Karpas-422 (cell line): ENCODE measurements at regions not wholly inside any gene's neighbourhood (a gene's known extent, or its start where the extent isn't known, plus 50 kb on each side); places are given as distances from the start of the nearest gene placed in this dataset.

Source experiments
- DNase-seq: peaks from one replicate; pipeline ENCODE4 v3.0.0-alpha.2; 2015
- H2AFZ ChIP-seq: fragments of 200-600 bp; sonication (generic); 2 replicates; pipeline ENCODE4 v1.6.1; 2014; ENCODE audit warnings: antibody characterized with exemption, low read length, mixed read lengths
- H3K27ac ChIP-seq: fragments of 200-600 bp; sonication (generic); 2 replicates; pipeline ENCODE4 v1.5.1; 2014; ENCODE audit warnings: mild to moderate bottlenecking, low read length, moderate library complexity
- H3K27me3 ChIP-seq: fragments of 200-600 bp; sonication (generic); 2 replicates; pipeline ENCODE4 v1.6.1; 2014; ENCODE audit warnings: low read length, mixed read lengths
- H3K36me3 ChIP-seq: fragments of 200-600 bp; sonication (generic); 2 replicates; pipeline ENCODE4 v1.6.1; 2014; ENCODE audit warnings: low read length, mixed read lengths; ENCODE audit not compliant: insufficient read depth
- H3K4me1 ChIP-seq: fragments of 200-600 bp; sonication (generic); 2 replicates; pipeline ENCODE4 v1.6.1; 2014; ENCODE audit warnings: mild to moderate bottlenecking, low read length, mixed read lengths
- H3K4me2 ChIP-seq: fragments of 200-600 bp; sonication (generic); 2 replicates; pipeline ENCODE4 v1.6.1; 2014; ENCODE audit warnings: low read length, low read depth, mild to moderate bottlenecking; ENCODE audit not compliant: poor library complexity, severe bottlenecking
- H3K4me3 ChIP-seq: fragments of 200-600 bp; sonication (generic); 2 replicates; pipeline ENCODE4 v1.5.1; 2014; ENCODE audit warnings: mild to moderate bottlenecking, antibody characterized with exemption, low read length, mixed read lengths
- H3K79me2 ChIP-seq: fragments of 200-600 bp; sonication (generic); 2 replicates; pipeline ENCODE4 v1.6.1; 2014; ENCODE audit warnings: mild to moderate bottlenecking, low read length, mixed read lengths
- H3K9ac ChIP-seq: fragments of 200-600 bp; sonication (generic); 2 replicates; pipeline ENCODE4 v1.6.0; 2014; ENCODE audit warnings: low read length
- H3K9me2 ChIP-seq: fragments of 200-600 bp; sonication (generic), shearing (Covaris generic); replicated peaks from 2 replicates; pipeline ENCODE4 v1.6.0; 2014; ENCODE audit warnings: mild to moderate bottlenecking, low read length, moderate library complexity; ENCODE audit not compliant: insufficient read depth
- H3K9me3 ChIP-seq: fragments of 300-700, 200-600 bp; sonication (generic); 2 replicates; pipeline ENCODE4 v1.6.1; 2014; ENCODE audit warnings: low read length, mixed read lengths
- H4K20me1 ChIP-seq: fragments of 200-600 bp; sonication (generic); 2 replicates; pipeline ENCODE4 v1.6.1; 2014; ENCODE audit warnings: mild to moderate bottlenecking, antibody characterized with exemption, low read length, low read depth; ENCODE audit not compliant: insufficient read depth

- DNase-seq, result no peak
- H3K36me3 ChIP-seq, result no peaks in the 10 kb centered on the region
- no peak overlapping the region for H3K4me2 ChIP-seq
- H3K27me3 ChIP-seq, result 0 out of 2 replicates have a peak, but pooled peaks cover 4% of the 10 kb centered on the region
- no peak overlapping the region for H2AFZ ChIP-seq
- no peaks in the 10 kb centered on the region for H4K20me1 ChIP-seq
- no peak overlapping the region for H3K4me3 ChIP-seq
- no peaks in the 10 kb centered on the region for H3K4me1 ChIP-seq
- no peak overlapping the region for H3K27ac ChIP-seq
- no peaks in the 10 kb centered on the region for H3K9me2 ChIP-seq
- no peak overlapping the region for H3K9ac ChIP-seq
- H3K9me3 ChIP-seq, result peaks cover 3% of the 10 kb centered on the region; the same call in 1 of the 2 replicates
- no peaks in the 10 kb centered on the region for H3K79me2 ChIP-seq
Measured at GRCh38 chr12:65536876-65537681, 258.6 kb downstream of the MSRB3 start.

- Histone ChIP-seq H3K4me2 (no peak overlapping the region), H3K4me3 (no peak overlapping the region), H3K9me3 (peaks cover 3% of the 10 kb centered on the region; the same call in 1 of the 2 replicates), H3K79me2 (no peaks in the 10 kb centered on the region), H4K20me1 (no peaks in the 10 kb centered on the region), H3K9ac (no peak overlapping the region), H3K27me3 (0 out of 2 replicates have a peak, but pooled peaks cover 4% of the 10 kb centered on the region), H3K9me2 (no peaks in the 10 kb centered on the region), H3K27ac (no peak overlapping the region), H3K36me3 (no peaks in the 10 kb centered on the region), H3K4me1 (no peaks in the 10 kb centered on the region), H2AFZ (no peak overlapping the region)
- no peak for DNase-seq
Measured at GRCh38 chr12:65537978-65538377, 259.5 kb downstream of the MSRB3 start.

GRCh38 chr12:65539023-65539422 is 260.5 kb downstream of the MSRB3 start:
- Histone ChIP-seq H3K9me2 (no peaks in the 10 kb centered on the region), H3K36me3 (no peaks in the 10 kb centered on the region), H2AFZ (no peak overlapping the region), H3K27ac (no peak overlapping the region), H3K4me3 (no peak overlapping the region), H3K79me2 (no peaks in the 10 kb centered on the region), H3K27me3 (0 out of 2 replicates have a peak, but pooled peaks cover 4% of the 10 kb centered on the region), H3K4me2 (no peak overlapping the region), H3K9ac (no peak overlapping the region), H3K4me1 (no peaks in the 10 kb centered on the region), H3K9me3 (peaks cover 3% of the 10 kb centered on the region; the same call in 1 of the 2 replicates), H4K20me1 (no peaks in the 10 kb centered on the region)
- DNase-seq, result no peak

GRCh38 chr12:65540140-65540539 is 261.7 kb downstream of the MSRB3 start:
- Histone ChIP-seq H3K36me3 (no peaks in the 10 kb centered on the region), H3K9ac (no peak overlapping the region), H3K27ac (no peak overlapping the region), H3K9me3 (peaks cover 3% of the 10 kb centered on the region; the same call in 1 of the 2 replicates), H3K4me3 (no peak overlapping the region), H3K4me2 (no peak overlapping the region), H2AFZ (no peak overlapping the region), H3K27me3 (0 out of 2 replicates have a peak, but pooled peaks cover 4% of the 10 kb centered on the region), H3K4me1 (no peaks in the 10 kb centered on the region), H3K79me2 (no peaks in the 10 kb centered on the region), H3K9me2 (no peaks in the 10 kb centered on the region), H4K20me1 (no peaks in the 10 kb centered on the region)
- no peak for DNase-seq

- no peak overlapping the region for H3K9ac ChIP-seq
- no peak for DNase-seq
Measured at GRCh38 chr12:65546528-65546927, 268.0 kb downstream of the MSRB3 start.

GRCh38 chr12:65556676-65557437 is 267.4 kb upstream of the HMGA2 start:
- H3K27me3 ChIP-seq, result no peaks in the 10 kb centered on the region
- no peaks in the 10 kb centered on the region for H3K4me1 ChIP-seq
- no peaks in the 10 kb centered on the region for H3K79me2 ChIP-seq
- H3K4me2 ChIP-seq, result no peak overlapping the region
- H3K36me3 ChIP-seq, result no peaks in the 10 kb centered on the region
- peak overlapping the region; percentile 82; the same call in 1 of the 2 replicates for H2AFZ ChIP-seq
- no peak overlapping the region for H3K9ac ChIP-seq
- H3K9me2 ChIP-seq, result no peaks in the 10 kb centered on the region
- H3K9me3 ChIP-seq, result no peaks in the 10 kb centered on the region
- H3K4me3 ChIP-seq, result no peak overlapping the region
- DNase-seq, result peak; percentile 87
- H3K27ac ChIP-seq, result no peak overlapping the region
- no peaks in the 10 kb centered on the region for H4K20me1 ChIP-seq

More at GRCh38 chr12:65546528-65546927, 268.0 kb downstream of the MSRB3 start:
- Histone ChIP-seq H3K79me2 (no peaks in the 10 kb centered on the region), H3K27ac (no peak overlapping the region), H3K4me3 (no peak overlapping the region), H3K9me2 (no peaks in the 10 kb centered on the region), H3K9me3 (no peaks in the 10 kb centered on the region), H3K27me3 (no peaks in the 10 kb centered on the region), H3K36me3 (no peaks in the 10 kb centered on the region), H2AFZ (no peak overlapping the region), H4K20me1 (no peaks in the 10 kb centered on the region), H3K4me1 (no peaks in the 10 kb centered on the region), H3K4me2 (no peak overlapping the region)

- no peak overlapping the region for H3K4me2 ChIP-seq
Measured at GRCh38 chr12:65557438-65558181, 266.7 kb upstream of the HMGA2 start.

More at GRCh38 chr12:65557438-65558181, 266.7 kb upstream of the HMGA2 start:
- Histone ChIP-seq H3K27ac (no peak overlapping the region), H3K9ac (no peak overlapping the region), H3K9me2 (no peaks in the 10 kb centered on the region), H3K4me3 (no peak overlapping the region), H4K20me1 (no peaks in the 10 kb centered on the region), H3K9me3 (no peaks in the 10 kb centered on the region), H3K36me3 (no peaks in the 10 kb centered on the region), H3K79me2 (no peaks in the 10 kb centered on the region), H3K27me3 (no peaks in the 10 kb centered on the region), H3K4me1 (no peaks in the 10 kb centered on the region), H2AFZ (0 out of 2 replicates have a peak overlapping the region, but pooled peaks have one; percentile 82)
- no peak for DNase-seq
